HCT116 (cell line): ENCODE measurements at regions not wholly inside any gene's neighbourhood (a gene's known extent, or its start where the extent isn't known, plus 50 kb on each side); places are given as distances from the start of the nearest gene placed in this dataset.

Experiments
- ATAC-seq: fragments of 200-7000 bp; cut with Tn5 transposase; 2 replicates; pipeline ENCODE4 v1.9.1; 2020; ENCODE audit warnings: mild to moderate bottlenecking, moderate library complexity
- BruUV-seq: library from RNA; stranded (reverse); fragments of 400-500 nt; replicated peaks from 2 replicates; lab custom pipeline; 2021; lab: Mats Ljungman, UMichigan
- CTCF ChIA-PET: fragments of 300-600 bp; sonication (Branson Sonifier 250); formaldehyde crosslinking; loops from one replicate; lab custom pipeline; 2021; ENCODE audit warnings: antibody characterized with exemption; lab: Charles Lee
- POLR2A ChIA-PET: fragments of 300-600, 350-600 bp; sonication (Branson Sonifier 250); formaldehyde crosslinking; loops from one replicate; lab custom pipeline; 2021; ENCODE audit warnings: antibody characterized with exemption; lab: Charles Lee
- RAD21 ChIA-PET, 2 experiments: fragments of 300-600 bp; sonication (Branson Sonifier 250); formaldehyde crosslinking; loops; one replicate each; lab custom pipeline; 2023; ENCODE audit warnings: low total read pairs in 2 of 2; ENCODE audit not compliant: uncharacterized antibody in 2 of 2, unreplicated experiment in 2 of 2, low non-redundant PET in 1 of 2; lab: Charles Lee
- DNase-seq: peaks from one replicate; pipeline ENCODE4 v3.0.0-alpha.2; 2010; ENCODE audit warnings: low read depth, low spot score
- H2AFZ ChIP-seq: fragments of 200-600 bp; shearing (Covaris generic), sonication (generic); 2 replicates; pipeline ENCODE4 v1.6.1; 2017; ENCODE audit warnings: low read depth, mixed run types, mixed read lengths, antibody characterized with exemption, low read length; ENCODE audit not compliant: poor library complexity, severe bottlenecking
- H3K27ac ChIP-seq: 2 replicates; pipeline ENCODE4 v1.5.1; 2012; ENCODE audit warnings: low read depth, low read length
- H3K27me3 ChIP-seq: fragments of 200-600 bp; sonication (generic); 2 replicates; pipeline ENCODE4 v1.6.1; 2016; ENCODE audit warnings: mixed run types, low read length, mixed read lengths; ENCODE audit not compliant: insufficient read depth
- H3K36me3 ChIP-seq, 2 experiments: fragments of 200-500 bp in 1 of 2; fragments of 200-600 bp in 1 of 2; sonication (Bioruptor generic) in 1 of 2; sonication (generic) in 1 of 2; 2 replicates each; pipeline versions ENCODE4 v1.5.1 to v1.6.1; 2014 to 2016; ENCODE audit warnings: low read length in 2 of 2, inconsistent platforms in 1 of 2, mixed read lengths in 1 of 2, mixed run types in 1 of 2; ENCODE audit not compliant: insufficient read depth in 2 of 2, control insufficient read depth in 1 of 2
- H3K4me1 ChIP-seq, 2 experiments: fragments of 200-600 bp in 1 of 2; sonication (generic) in 1 of 2; 2 replicates each; pipeline versions ENCODE4 v1.5.1 to v1.6.1; 2012 to 2017; ENCODE audit warnings: low read length in 2 of 2, inconsistent platforms in 1 of 2, mild to moderate bottlenecking in 1 of 2, mixed read lengths in 1 of 2, mixed run types in 1 of 2, moderate library complexity in 1 of 2; ENCODE audit not compliant: insufficient read depth in 2 of 2, control insufficient read depth in 1 of 2
- H3K4me2 ChIP-seq: fragments of 200-600 bp; sonication (generic); 2 replicates; pipeline ENCODE4 v1.6.1; 2017; ENCODE audit warnings: mixed run types, low read length, mixed read lengths
- H3K4me3 ChIP-seq, 2 experiments: fragments of 200-600 bp in 1 of 2; sonication (generic) in 1 of 2; replicated peaks in 1 of 2; 2 replicates each; pipeline ENCODE4 v1.5.1; 2011 to 2016; ENCODE audit warnings: low read length in 2 of 2, control low read depth in 1 of 2, low read depth in 1 of 2, mild to moderate bottlenecking in 1 of 2, mixed read lengths in 1 of 2, mixed run types in 1 of 2
- H3K79me2 ChIP-seq: fragments of 200-600 bp; sonication (generic); 2 replicates; pipeline ENCODE4 v1.6.1; 2017; ENCODE audit warnings: mild to moderate bottlenecking, mixed run types, low read length, moderate library complexity, mixed read lengths; ENCODE audit not compliant: insufficient read depth
- H3K9ac ChIP-seq: fragments of 200-600 bp; sonication (generic); 2 replicates; pipeline ENCODE4 v1.6.1; 2016; ENCODE audit warnings: low read length, mixed read lengths
- H3K9me2 ChIP-seq: fragments of 200-600 bp; sonication (generic), shearing (Covaris generic); 2 replicates; pipeline ENCODE4 v1.6.1; 2017; ENCODE audit warnings: mixed run types, mild to moderate bottlenecking, moderate library complexity; ENCODE audit not compliant: insufficient read depth
- H3K9me3 ChIP-seq, 2 experiments: fragments of 200-500 bp in 1 of 2; fragments of 200-600 bp in 1 of 2; sonication (Bioruptor generic) in 1 of 2; sonication (generic) in 1 of 2; 2 replicates each; pipeline ENCODE4 v1.6.1; 2014 to 2017; ENCODE audit warnings: low read length in 2 of 2, mixed read lengths in 2 of 2, inconsistent platforms in 1 of 2, low read depth in 1 of 2, mild to moderate bottlenecking in 1 of 2, mixed run types in 1 of 2, moderate library complexity in 1 of 2; ENCODE audit not compliant: control insufficient read depth in 1 of 2, insufficient read depth in 1 of 2
- H4K20me1 ChIP-seq: fragments of 200-600 bp; sonication (generic), shearing (Covaris generic); 2 replicates; pipeline ENCODE4 v1.6.1; 2017; ENCODE audit warnings: mixed run types, mild to moderate bottlenecking, moderate library complexity; ENCODE audit not compliant: insufficient read depth
- ATF3 ChIP-seq: IDR thresholded peaks from 2 replicates; pipeline ENCODE4 v1.6.1; 2012
- CEBPB ChIP-seq: IDR thresholded peaks from 2 replicates; pipeline ENCODE4 v1.6.1; 2012; ENCODE audit warnings: low read depth
- ELF1 ChIP-seq: IDR thresholded peaks from 2 replicates; pipeline ENCODE4 v1.6.1; 2012; ENCODE audit warnings: low read depth, borderline replicate concordance
- FOSL1 ChIP-seq: IDR thresholded peaks from 2 replicates; pipeline ENCODE4 v1.6.1; 2012; ENCODE audit warnings: low read depth
- MAX ChIP-seq: IDR thresholded peaks from 2 replicates; pipeline ENCODE4 v1.6.1; 2012
- POLR2AphosphoS5 ChIP-seq: IDR thresholded peaks from 2 replicates; pipeline ENCODE4 v1.6.1; 2011; ENCODE audit warnings: mild to moderate bottlenecking, low read depth, low read length, moderate library complexity
- RAD21 ChIP-seq: IDR thresholded peaks from 2 replicates; pipeline ENCODE4 v1.6.1; 2012; ENCODE audit warnings: low read depth, mild to moderate bottlenecking
- SIN3A ChIP-seq: IDR thresholded peaks from 2 replicates; pipeline ENCODE4 v1.6.1; 2012; ENCODE audit warnings: low read depth
- SP1 ChIP-seq: IDR thresholded peaks from 2 replicates; pipeline ENCODE4 v1.6.1; 2012; ENCODE audit warnings: low read depth
- SRF ChIP-seq: IDR thresholded peaks from 2 replicates; pipeline ENCODE4 v1.6.1; 2012; ENCODE audit warnings: low read depth
- ZBTB33 ChIP-seq: IDR thresholded peaks from 2 replicates; pipeline ENCODE4 v1.6.1; 2011; ENCODE audit warnings: mild to moderate bottlenecking, low read length, moderate library complexity; ENCODE audit not compliant: insufficient replicate concordance; ENCODE audit errors: extremely low read depth
- intact Hi-C: fragments of 100-400 bp; cut with micrococcal nuclease; formaldehyde crosslinking; loops from 2 replicates; pipeline ENCODE4 v1.10.0; 2022

- no peak for ATAC-seq
- no peak overlapping the region for H3K27ac ChIP-seq
- no peaks in the 10 kb centered on the region for H3K27me3 ChIP-seq
- TF ChIP-seq ATF3 (no peak), SP1 (no peak), CEBPB (no peak), RAD21 (no peak), SIN3A (no peak), MAX (no peak), ZBTB33 (no peak), SRF (no peak), ELF1 (no peak), POLR2AphosphoS5 (no peak), FOSL1 (no peak)
- TF ChIP-seq, all 23 proteins: peak for 0
- Histone ChIP-seq H3K36me3 (no peaks in the 10 kb centered on the region), H3K9me2 (no peaks in the 10 kb centered on the region), H2AFZ (no peak overlapping the region), H4K20me1 (no peaks in the 10 kb centered on the region), H3K79me2 (no peaks in the 10 kb centered on the region), H3K4me3 (no peak overlapping the region), H3K4me1 (no peaks in the 10 kb centered on the region), H3K9ac (no peak overlapping the region), H3K4me2 (no peak overlapping the region), H3K9me3 (no peaks in the 10 kb centered on the region)
- ChIA-PET CTCF (no interaction called here), POLR2A (no interaction called here), RAD21 (no interaction called here)
- no peak for DNase-seq
- BruUV-seq = no TSS peak
- intact Hi-C loops = no loop called here
Observed at GRCh38 chr18:60446821-60447220, 74.2 kb upstream of the MC4R start.
